CD14-positive monocyte (primary cell): ENCODE measurements at regions not wholly inside any gene's neighbourhood (a gene's known extent, or its start where the extent isn't known, plus 50 kb on each side); places are given as distances from the start of the nearest gene placed in this dataset.
A peak's percentile ranks its signal among the peaks of the same experiment; 100 is the strongest.
"Not testable (repeated sequence)": the region's sequence is repeated elsewhere in the genome, so short reads cannot be mapped to it uniquely, and the experiment has no call there.

Experiments
- DNase-seq, 3 donors: peaks; one replicate each; pipeline ENCODE4 v3.0.0-alpha.2; 2011 to 2022
- H2AFZ ChIP-seq: 2 replicates; pipeline ENCODE4 v1.6.0; 2012; ENCODE audit warnings: mild to moderate bottlenecking, low read depth, low read length, inconsistent platforms; ENCODE audit not compliant: insufficient read depth, poor library complexity, severe bottlenecking
- H3K27ac ChIP-seq, 2 donors: 1 replicate in 1 of 2; 2 replicates in 1 of 2; pipeline ENCODE4 v1.5.1; 2012 to 2013; ENCODE audit warnings: low read length in 2 of 2, control low read depth in 1 of 2, inconsistent platforms in 1 of 2, low read depth in 1 of 2, mild to moderate bottlenecking in 1 of 2
- H3K27me3 ChIP-seq, 2 donors: one replicate each; pipeline versions ENCODE4 v1.6.0 to v1.6.1; 2011 to 2013; ENCODE audit warnings: low read length in 2 of 2; ENCODE audit not compliant: control insufficient read depth in 2 of 2, insufficient read depth in 2 of 2
- H3K36me3 ChIP-seq, 2 donors: replicated peaks in 1 of 2; 1 replicate in 1 of 2; 2 replicates in 1 of 2; pipeline versions ENCODE4 v1.5.1 to v1.6.1; 2012 to 2013; ENCODE audit warnings: low read length in 2 of 2, control low read depth in 1 of 2, inconsistent platforms in 1 of 2, mild to moderate bottlenecking in 1 of 2; ENCODE audit not compliant: insufficient read depth in 2 of 2, control insufficient read depth in 1 of 2
- H3K4me1 ChIP-seq, 2 donors: 1 replicate in 1 of 2; 2 replicates in 1 of 2; pipeline versions ENCODE4 v1.5.1 to v1.6.1; 2012 to 2013; ENCODE audit warnings: low read length in 2 of 2, control low read depth in 1 of 2, inconsistent platforms in 1 of 2, mild to moderate bottlenecking in 1 of 2, moderate library complexity in 1 of 2; ENCODE audit not compliant: insufficient read depth in 2 of 2, control insufficient read depth in 1 of 2
- H3K4me2 ChIP-seq: replicated peaks from 2 replicates; pipeline ENCODE3; 2012; ENCODE audit warnings: low read length, moderate library complexity, mild to moderate bottlenecking; ENCODE audit not compliant: poor library complexity, severe bottlenecking; ENCODE audit errors: extremely low read depth
- H3K4me3 ChIP-seq, 3 experiments: fragments of 200-600 bp in 1 of 3; sonication (generic) in 1 of 3; replicated peaks in 1 of 3; 1 replicate in 2 of 3; 2 replicates in 1 of 3; pipeline ENCODE4 v1.5.1; 2011 to 2013; ENCODE audit warnings: low read length in 3 of 3, mild to moderate bottlenecking in 3 of 3, control low read depth in 2 of 3, low read depth in 2 of 3, inconsistent platforms in 1 of 3, moderate library complexity in 1 of 3
- H3K79me2 ChIP-seq: 2 replicates; pipeline ENCODE4 v1.6.0; 2012; ENCODE audit warnings: mild to moderate bottlenecking, control low read depth, inconsistent platforms, low read length, moderate library complexity; ENCODE audit not compliant: insufficient read depth
- H3K9ac ChIP-seq: 2 replicates; pipeline ENCODE4 v1.6.0; 2017; ENCODE audit warnings: low read length, mild to moderate bottlenecking; ENCODE audit not compliant: insufficient read depth, poor library complexity, severe bottlenecking
- H3K9me3 ChIP-seq, 2 donors: replicated peaks in 1 of 2; 1 replicate in 1 of 2; 2 replicates in 1 of 2; pipeline versions ENCODE4 v1.5.1 to v1.6.1; 2012 to 2013; ENCODE audit warnings: low read length in 2 of 2, control low read depth in 1 of 2; ENCODE audit not compliant: control insufficient read depth in 1 of 2, insufficient read depth in 1 of 2
- H4K20me1 ChIP-seq: 2 replicates; pipeline ENCODE4 v1.6.0; 2012; ENCODE audit warnings: mild to moderate bottlenecking, low read length, control low read depth, moderate library complexity; ENCODE audit not compliant: insufficient read depth
- H3K27ac Mint-ChIP-seq, 7 donors: one replicate each; pipeline ENCODE4 v1.8.0; 2020; ENCODE audit warnings: mild to moderate bottlenecking in 7 of 7, mixed read lengths in 7 of 7, moderate library complexity in 6 of 7, inconsistent platforms in 2 of 7
- H3K27me3 Mint-ChIP-seq, 3 donors: one replicate each; pipeline ENCODE4 v1.8.0; 2021 to 2022; ENCODE audit warnings: low read depth in 3 of 3, mild to moderate bottlenecking in 3 of 3, mixed read lengths in 3 of 3, moderate library complexity in 3 of 3, inconsistent platforms in 1 of 3
- H3K36me3 Mint-ChIP-seq, 2 donors: one replicate each; pipeline ENCODE4 v1.8.0; 2020; ENCODE audit warnings: mixed read lengths in 2 of 2, inconsistent platforms in 1 of 2, mild to moderate bottlenecking in 1 of 2
- H3K4me1 Mint-ChIP-seq: one replicate; pipeline ENCODE4 v1.8.0; 2020; ENCODE audit warnings: mild to moderate bottlenecking, mixed read lengths
- H3K4me3 Mint-ChIP-seq, 2 donors: one replicate each; pipeline ENCODE4 v1.8.0; 2020; ENCODE audit warnings: mild to moderate bottlenecking in 2 of 2, mixed read lengths in 2 of 2, moderate library complexity in 1 of 2
- H3K9me3 Mint-ChIP-seq, 7 donors: one replicate each; pipeline ENCODE4 v1.8.0; 2020 to 2022; ENCODE audit warnings: mixed read lengths in 7 of 7, mild to moderate bottlenecking in 6 of 7, moderate library complexity in 6 of 7, inconsistent platforms in 2 of 7
- WGBS: methylation state at CpG from one replicate; pipeline ENCODE4 v1.1.5; 2013; ENCODE audit warnings: missing lambda C conversion rate; ENCODE audit not compliant: insufficient coverage; 5-methylcytosine and 5-hydroxymethylcytosine counted together
- intact Hi-C, 2 donors: fragments of 100-400 bp; cut with micrococcal nuclease; formaldehyde crosslinking; loops; one replicate each; pipeline versions ENCODE4 v1.15.0 to v1.15.1; 2023
- TF ChIP-seq, protein P1 (sequence below): fragments of 200-600 bp; IDR thresholded peaks from one replicate; pipeline ENCODE4 v1.8.0; 2022; ENCODE audit warnings: antibody characterized with exemption, mild to moderate bottlenecking

DNA sequence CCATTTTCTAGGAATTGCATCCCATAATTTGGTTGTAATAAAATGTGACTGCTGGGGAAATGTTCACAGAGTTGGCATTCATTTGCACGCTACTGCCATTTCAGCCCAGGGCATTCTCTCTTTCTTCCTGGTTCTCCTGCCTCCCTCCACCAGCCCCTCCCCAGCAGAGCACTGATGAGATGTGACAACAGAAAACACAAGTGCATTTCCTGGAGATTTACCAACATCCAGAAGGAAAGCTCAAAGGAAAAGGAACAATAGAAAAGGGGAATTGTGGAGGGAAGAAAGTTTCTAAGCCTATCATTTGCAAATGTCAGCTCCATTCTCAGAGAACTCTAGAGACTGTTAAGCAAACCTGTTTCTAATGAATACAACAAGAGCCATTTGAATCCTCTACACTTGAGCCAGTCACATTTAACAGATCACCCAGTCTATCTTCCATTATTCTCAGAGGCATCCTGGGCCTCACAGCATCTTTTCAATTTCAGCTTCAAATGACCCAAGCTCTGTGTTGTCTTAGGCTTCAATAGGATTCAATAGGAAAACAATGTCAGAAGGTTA, 395.6 kb upstream of the PBX1 start:
- Mint-ChIP-seq H3K27me3 (peaks cover 0 to 1% (median 0%) of the 10 kb centered on the region in 3 donors), H3K27ac (no peak overlapping the region), H3K4me3 (no peak overlapping the region), H3K4me1 (no peaks in the 10 kb centered on the region), H3K9me3 (peaks cover 0 to 12% (median 4%) of the 10 kb centered on the region in 7 donors), H3K36me3 (no peaks in the 10 kb centered on the region)
- Histone ChIP-seq H3K36me3 (no peaks in the 10 kb centered on the region), H2AFZ (no peak overlapping the region), H3K9ac (no peak overlapping the region), H3K4me1 (no peaks in the 10 kb centered on the region), H3K27ac (no peak overlapping the region), H3K27me3 (no peaks in the 10 kb centered on the region), H3K9me3 (peaks cover 2 to 5% of the 10 kb centered on the region in 2 donors), H3K4me2 (no peak overlapping the region), H3K4me3 (no peak overlapping the region), H3K79me2 (no peaks in the 10 kb centered on the region), H4K20me1 (no peaks in the 10 kb centered on the region)
- intact Hi-C loops: no loop called here
- no peak for DNase-seq
- TF ChIP-seq, protein P1, sequence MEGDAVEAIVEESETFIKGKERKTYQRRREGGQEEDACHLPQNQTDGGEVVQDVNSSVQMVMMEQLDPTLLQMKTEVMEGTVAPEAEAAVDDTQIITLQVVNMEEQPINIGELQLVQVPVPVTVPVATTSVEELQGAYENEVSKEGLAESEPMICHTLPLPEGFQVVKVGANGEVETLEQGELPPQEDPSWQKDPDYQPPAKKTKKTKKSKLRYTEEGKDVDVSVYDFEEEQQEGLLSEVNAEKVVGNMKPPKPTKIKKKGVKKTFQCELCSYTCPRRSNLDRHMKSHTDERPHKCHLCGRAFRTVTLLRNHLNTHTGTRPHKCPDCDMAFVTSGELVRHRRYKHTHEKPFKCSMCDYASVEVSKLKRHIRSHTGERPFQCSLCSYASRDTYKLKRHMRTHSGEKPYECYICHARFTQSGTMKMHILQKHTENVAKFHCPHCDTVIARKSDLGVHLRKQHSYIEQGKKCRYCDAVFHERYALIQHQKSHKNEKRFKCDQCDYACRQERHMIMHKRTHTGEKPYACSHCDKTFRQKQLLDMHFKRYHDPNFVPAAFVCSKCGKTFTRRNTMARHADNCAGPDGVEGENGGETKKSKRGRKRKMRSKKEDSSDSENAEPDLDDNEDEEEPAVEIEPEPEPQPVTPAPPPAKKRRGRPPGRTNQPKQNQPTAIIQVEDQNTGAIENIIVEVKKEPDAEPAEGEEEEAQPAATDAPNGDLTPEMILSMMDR: no peak
- WGBS: no CpG with 5 or more reads among the region's 1 CpG

DNA sequence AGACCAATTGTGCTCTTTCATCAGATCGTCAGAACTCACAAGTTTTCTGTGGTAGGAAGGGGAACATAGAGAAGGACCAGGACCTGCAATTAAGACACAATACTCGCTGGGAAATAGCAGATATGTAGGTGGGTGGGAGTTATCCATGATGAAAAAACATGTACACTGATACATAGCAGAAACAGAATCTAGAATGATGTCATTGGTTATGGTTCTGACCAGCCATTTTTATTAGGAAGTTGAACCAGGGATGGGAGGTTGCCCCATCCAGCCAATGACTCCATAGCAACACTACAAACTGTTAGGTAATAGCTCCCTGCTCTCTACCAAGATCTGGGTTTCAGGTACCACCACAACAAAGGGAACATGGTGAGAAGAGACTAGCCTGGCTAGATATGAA, 393.5 kb upstream of the PBX1 start:
- DNase-seq: no peak
- Histone ChIP-seq H3K36me3 (no peaks in the 10 kb centered on the region), H3K4me2 (no peak overlapping the region), H3K9me3 (peaks cover 2 to 5% of the 10 kb centered on the region in 2 donors), H3K27ac (no peak overlapping the region), H3K79me2 (no peaks in the 10 kb centered on the region), H3K4me1 (no peaks in the 10 kb centered on the region), H3K27me3 (no peaks in the 10 kb centered on the region), H2AFZ (no peak overlapping the region), H4K20me1 (no peaks in the 10 kb centered on the region), H3K9ac (no peak overlapping the region), H3K4me3 (no peak overlapping the region)
- Mint-ChIP-seq H3K36me3 (no peaks in the 10 kb centered on the region), H3K9me3 (peaks cover 3 to 17% (median 11%) of the 10 kb centered on the region in 7 donors), H3K27ac (no peak overlapping the region), H3K27me3 (peaks cover 0 to 1% (median 0%) of the 10 kb centered on the region in 3 donors), H3K4me3 (no peak overlapping the region), H3K4me1 (no peaks in the 10 kb centered on the region)
- TF ChIP-seq, protein P1: no peak
- no CpG with 5 or more reads among the region's 2 CpGs for WGBS
- intact Hi-C loops: no loop called here

DNA sequence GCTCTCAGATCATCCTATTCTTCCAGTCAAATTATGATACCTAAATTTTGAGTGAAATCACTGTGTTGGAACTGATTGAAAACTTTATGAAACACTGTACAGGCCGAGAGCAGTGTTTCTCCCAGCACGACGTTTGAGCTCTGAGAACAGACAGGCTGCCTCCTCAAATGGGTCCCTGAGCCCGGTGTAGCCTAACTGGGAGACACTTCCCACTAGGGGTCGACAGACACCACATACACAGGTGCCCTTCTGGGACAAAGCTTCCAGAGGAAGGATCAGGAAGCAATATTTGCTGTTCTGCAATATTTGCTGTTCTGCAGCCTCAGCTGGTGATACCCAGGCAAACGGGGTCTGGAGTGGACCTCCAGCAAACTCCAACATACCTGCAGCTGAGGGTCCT, 392.5 kb upstream of the PBX1 start:
- H3K9ac ChIP-seq, H3K27ac ChIP-seq, H3K27me3 Mint-ChIP-seq, H2AFZ ChIP-seq, H3K79me2 ChIP-seq, H3K9me3 ChIP-seq, H3K4me2 ChIP-seq, H3K36me3 Mint-ChIP-seq, H3K36me3 ChIP-seq, H4K20me1 ChIP-seq, H3K4me3 ChIP-seq, intact Hi-C loops, DNase-seq, H3K4me1 Mint-ChIP-seq, H3K4me3 Mint-ChIP-seq, H3K27me3 ChIP-seq, H3K4me1 ChIP-seq: not testable (repeated sequence)
- H3K9me3 Mint-ChIP-seq: peaks cover 5 to 17% (median 11%) of the 10 kb centered on the region in 7 donors
- H3K27ac Mint-ChIP-seq: peak overlapping the region in 1 of 7 donors; percentile 33
- 90% methylated on average over 5 of the region's 6 CpGs for WGBS
